Neural progenitor cell (in vitro differentiated cells): ENCODE measurements at regions not wholly inside any gene's neighbourhood (a gene's known extent, or its start where the extent isn't known, plus 50 kb on each side); places are given as distances from the start of the nearest gene placed in this dataset.

Source experiments
- DNase-seq: peaks from one replicate; pipeline ENCODE4 v3.0.0-alpha.2; 2016; ENCODE audit warnings: low spot score
- H2AFZ ChIP-seq: fragments of 200-600 bp; sonication (generic); replicated peaks from 2 replicates; pipeline ENCODE4 v1.6.1; 2016; ENCODE audit warnings: antibody characterized with exemption
- H3F3A ChIP-seq: fragments of 200-600 bp; sonication (generic); 2 replicates; pipeline ENCODE4 v1.6.1; 2016; ENCODE audit warnings: antibody characterized with exemption, low read depth
- H3K27ac ChIP-seq: fragments of 200-600 bp; sonication (generic); 2 replicates; pipeline ENCODE4 v1.5.1; 2016; ENCODE audit warnings: mild to moderate bottlenecking
- H3K27me3 ChIP-seq: fragments of 200-600 bp; sonication (generic); 2 replicates; pipeline ENCODE4 v1.6.1; 2016; ENCODE audit warnings: mild to moderate bottlenecking, moderate library complexity
- H3K36me3 ChIP-seq: fragments of 200-600 bp; sonication (generic); 2 replicates; pipeline ENCODE4 v1.5.1; 2016
- H3K4me1 ChIP-seq: fragments of 200-600 bp; sonication (generic); 2 replicates; pipeline ENCODE4 v1.6.1; 2016; ENCODE audit warnings: mixed run types
- H3K4me2 ChIP-seq: fragments of 200-600 bp; sonication (generic); 2 replicates; pipeline ENCODE4 v1.6.1; 2016
- H3K4me3 ChIP-seq: fragments of 200-600 bp; sonication (generic); 2 replicates; pipeline ENCODE4 v1.5.1; 2016
- H3K79me2 ChIP-seq: fragments of 200-600 bp; sonication (generic); 2 replicates; pipeline ENCODE4 v1.6.1; 2016; ENCODE audit warnings: low read depth
- H3K9ac ChIP-seq: fragments of 200-600 bp; sonication (generic); 2 replicates; pipeline ENCODE4 v1.6.1; 2016
- H3K9me3 ChIP-seq: fragments of 200-600 bp; sonication (generic); 2 replicates; pipeline ENCODE4 v1.5.1; 2016; ENCODE audit warnings: low read depth
- H4K20me1 ChIP-seq: fragments of 200-600 bp; sonication (generic); 2 replicates; pipeline ENCODE4 v1.6.1; 2016; ENCODE audit warnings: low read depth
- H3K27ac Mint-ChIP-seq: 3 replicates; pipeline ENCODE4 v1.8.0; 2021; ENCODE audit warnings: mixed read lengths
- H3K27me3 Mint-ChIP-seq: 2 replicates; pipeline ENCODE4 v1.8.0; 2022; ENCODE audit warnings: low read depth, mild to moderate bottlenecking, inconsistent platforms, moderate library complexity, mixed read lengths; ENCODE audit not compliant: insufficient read depth
- H3K36me3 Mint-ChIP-seq: 3 replicates; pipeline ENCODE4 v1.8.0; 2021; ENCODE audit warnings: mixed read lengths
- H3K4me1 Mint-ChIP-seq: 3 replicates; pipeline ENCODE4 v1.8.0; 2021; ENCODE audit warnings: mixed read lengths
- H3K4me3 Mint-ChIP-seq: 3 replicates; pipeline ENCODE4 v1.8.0; 2021; ENCODE audit warnings: mild to moderate bottlenecking, moderate library complexity, mixed read lengths
- H3K9me3 Mint-ChIP-seq: 3 replicates; pipeline ENCODE4 v1.8.0; 2020; ENCODE audit warnings: mixed read lengths
- CTCF ChIP-seq: fragments of 200-600 bp; sonication (generic); IDR thresholded peaks from 2 replicates; pipeline ENCODE4 v1.5.1; 2017; ENCODE audit warnings: antibody characterized with exemption, mild to moderate bottlenecking
- EZH2 ChIP-seq: fragments of 200-600 bp; sonication (generic); IDR thresholded peaks from 2 replicates; pipeline ENCODE4 v1.6.1; 2017; ENCODE audit warnings: antibody characterized with exemption, mild to moderate bottlenecking, moderate library complexity
- EZH2phosphoT487 ChIP-seq: fragments of 200-600 bp; sonication (generic); IDR thresholded peaks from 2 replicates; pipeline ENCODE4 v1.6.1; 2017; ENCODE audit warnings: antibody characterized with exemption

GRCh38 chr3:102091358-102091757 is 242.0 kb downstream of the NFKBIZ start:
- no peak overlapping the region for H2AFZ ChIP-seq
- no peak overlapping the region for H3K4me3 ChIP-seq
- H3K36me3 ChIP-seq: no peaks in the 10 kb centered on the region
- H3K4me1 ChIP-seq: peaks cover 19% of the 10 kb centered on the region
- Mint-ChIP-seq H3K27me3 (no peaks in the 10 kb centered on the region), H3K4me1 (peaks cover 18% of the 10 kb centered on the region), H3K27ac (no peak overlapping the region), H3K36me3 (no peaks in the 10 kb centered on the region), H3K4me3 (no peak overlapping the region), H3K9me3 (no peaks in the 10 kb centered on the region)
- H3K27ac ChIP-seq: no peak overlapping the region
- no peaks in the 10 kb centered on the region for H3K27me3 ChIP-seq
- H3K79me2 ChIP-seq: no peaks in the 10 kb centered on the region
- no peaks in the 10 kb centered on the region for H3F3A ChIP-seq
- H3K9me3 ChIP-seq: no peaks in the 10 kb centered on the region
- H4K20me1 ChIP-seq: no peaks in the 10 kb centered on the region
- no peak overlapping the region for H3K4me2 ChIP-seq
- TF ChIP-seq EZH2 (no peak), CTCF (no peak), EZH2phosphoT487 (no peak)
- H3K9ac ChIP-seq: no peak overlapping the region
- DNase-seq: no peak

- peaks cover 18% of the 10 kb centered on the region for H3K4me1 Mint-ChIP-seq
- Histone ChIP-seq H3K9ac (no peak overlapping the region), H3K4me1 (peaks cover 19% of the 10 kb centered on the region), H3K36me3 (no peaks in the 10 kb centered on the region), H3F3A (no peaks in the 10 kb centered on the region), H2AFZ (no peak overlapping the region), H3K9me3 (no peaks in the 10 kb centered on the region), H3K27ac (no peak overlapping the region), H3K27me3 (no peaks in the 10 kb centered on the region), H3K4me2 (no peak overlapping the region), H3K4me3 (no peak overlapping the region), H4K20me1 (no peaks in the 10 kb centered on the region), H3K79me2 (no peaks in the 10 kb centered on the region)
- H3K27ac Mint-ChIP-seq: no peak overlapping the region
- H3K9me3 Mint-ChIP-seq: no peaks in the 10 kb centered on the region
- H3K36me3 Mint-ChIP-seq: no peaks in the 10 kb centered on the region
- TF ChIP-seq EZH2phosphoT487: no peak
- no peak for TF ChIP-seq EZH2
- TF ChIP-seq CTCF: no peak
- no peaks in the 10 kb centered on the region for H3K27me3 Mint-ChIP-seq
- H3K4me3 Mint-ChIP-seq: no peak overlapping the region
- DNase-seq: no peak
Observed at GRCh38 chr3:102092617-102093466, 243.5 kb downstream of the NFKBIZ start.

- no peaks in the 10 kb centered on the region for H3K27me3 ChIP-seq
- no peak for DNase-seq
- no peak overlapping the region for H3K4me3 ChIP-seq
- H3K9me3 Mint-ChIP-seq: no peaks in the 10 kb centered on the region
- H3K9me3 ChIP-seq: no peaks in the 10 kb centered on the region
- no peak overlapping the region for H3K9ac ChIP-seq
- H3K4me3 Mint-ChIP-seq: no peak overlapping the region
- H3K36me3 Mint-ChIP-seq: no peaks in the 10 kb centered on the region
- no peaks in the 10 kb centered on the region for H3K36me3 ChIP-seq
- H3K27ac ChIP-seq: no peak overlapping the region
- no peaks in the 10 kb centered on the region for H3K27me3 Mint-ChIP-seq
- no peak overlapping the region for H3K4me2 ChIP-seq
- H3K27ac Mint-ChIP-seq: no peak overlapping the region
- no peaks in the 10 kb centered on the region for H4K20me1 ChIP-seq
- no peak overlapping the region for H2AFZ ChIP-seq
- peaks cover 14% of the 10 kb centered on the region for H3K4me1 Mint-ChIP-seq
- H3K79me2 ChIP-seq: no peaks in the 10 kb centered on the region
- no peak for TF ChIP-seq EZH2
- no peak for TF ChIP-seq EZH2phosphoT487
- no peak for TF ChIP-seq CTCF
- peaks cover 7% of the 10 kb centered on the region for H3K4me1 ChIP-seq
- H3F3A ChIP-seq: no peaks in the 10 kb centered on the region
Observed at GRCh38 chr3:102094506-102094905, 245.2 kb downstream of the NFKBIZ start.
